H1 (cell line): ENCODE measurements at regions not wholly inside any gene's neighbourhood (a gene's known extent, or its start where the extent isn't known, plus 50 kb on each side); places are given as distances from the start of the nearest gene placed in this dataset.

Experiments used
- KDM5A ChIP-seq: fragments of 200-600 bp; IDR thresholded peaks from 2 replicates; pipeline ENCODE4 v1.7.1; 2012; ENCODE audit warnings: mild to moderate bottlenecking, low read length, inconsistent platforms, mixed read lengths
- TBP ChIP-seq: IDR thresholded peaks from 2 replicates; pipeline ENCODE4 v1.6.1; 2011; ENCODE audit warnings: low read depth, low read length, improper control_type of control experiment

DNA sequence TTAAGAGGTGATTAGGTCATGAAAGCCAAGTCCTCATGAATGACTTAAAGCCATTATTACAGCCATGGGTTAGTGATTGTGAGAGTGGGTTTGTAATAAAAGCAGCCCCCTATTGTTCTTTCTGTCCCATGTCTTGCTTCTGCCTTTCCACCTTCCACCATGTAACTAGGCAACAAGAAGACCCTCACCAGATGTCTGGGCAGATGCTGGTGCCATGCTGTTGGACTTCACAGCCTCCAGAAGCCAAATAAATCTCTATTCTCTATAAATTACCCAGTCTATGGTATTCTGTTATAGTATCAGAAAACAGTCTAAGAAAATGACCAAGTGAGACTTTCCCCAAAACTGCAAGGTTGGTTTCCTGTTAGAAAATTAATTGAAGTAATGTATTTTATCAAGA lies 460.3 kb upstream of the ADARB2 start (continued):
- TF ChIP-seq KDM5A = no peak
- TF ChIP-seq TBP = no peak
